DMS153 (cell line): ENCODE measurements at regions not wholly inside any gene's neighbourhood (a gene's known extent, or its start where the extent isn't known, plus 50 kb on each side); places are given as distances from the start of the nearest gene placed in this dataset.
"Not testable (repeated sequence)": the region's sequence is repeated elsewhere in the genome, so short reads cannot be mapped to it uniquely, and the experiment has no call there.

ENCODE experiments used
- DNase-seq: peaks from one replicate; lab custom pipeline; 2025; lab: John Stamatoyannopoulos, UW

- no peak for DNase-seq
Observed at GRCh38 chr5:118193194-118193905, 795.0 kb downstream of the DTWD2 start.

- no peak for DNase-seq
Observed at GRCh38 chr5:118185018-118185417, 803.3 kb downstream of the DTWD2 start.

- DNase-seq: no peak
Observed at GRCh38 chr5:118176146-118176545, 812.2 kb downstream of the DTWD2 start.

GRCh38 chr5:118174671-118175070 lies 813.7 kb downstream of the DTWD2 start:
- no peak for DNase-seq

- no peak for DNase-seq
Observed at GRCh38 chr5:118173340-118173739, 815.0 kb downstream of the DTWD2 start.

- no peak for DNase-seq
Observed at GRCh38 chr5:118165619-118166018, 822.7 kb downstream of the DTWD2 start.

GRCh38 chr5:118156181-118156580 lies 832.2 kb downstream of the DTWD2 start:
- DNase-seq: no peak

- DNase-seq: no peak
Observed at GRCh38 chr5:118146824-118147223, 841.5 kb downstream of the DTWD2 start.

- no peak for DNase-seq
Observed at GRCh38 chr5:118144540-118144939, 843.8 kb downstream of the DTWD2 start.

GRCh38 chr5:118139361-118139760 lies 849.0 kb downstream of the DTWD2 start:
- no peak for DNase-seq

- DNase-seq: no peak
Observed at GRCh38 chr5:118126159-118126558, 862.2 kb downstream of the DTWD2 start.

GRCh38 chr5:118125687-118126086 lies 862.7 kb downstream of the DTWD2 start:
- DNase-seq: no peak

- DNase-seq: no peak
Observed at GRCh38 chr5:118121258-118121657, 867.1 kb downstream of the DTWD2 start.

- no peak for DNase-seq
Observed at GRCh38 chr5:118115791-118116190, 872.6 kb downstream of the DTWD2 start.

GRCh38 chr5:118111956-118112355 lies 876.4 kb downstream of the DTWD2 start:
- DNase-seq: no peak

- not testable (repeated sequence) for DNase-seq
Observed at GRCh38 chr5:118107246-118107645, 881.1 kb downstream of the DTWD2 start.

- no peak for DNase-seq
Observed at GRCh38 chr5:118098716-118099115, 889.6 kb downstream of the DTWD2 start.

GRCh38 chr5:118095115-118095514 lies 893.2 kb downstream of the DTWD2 start:
- DNase-seq: no peak

- DNase-seq: no peak
Observed at GRCh38 chr5:118088448-118088847, 899.9 kb downstream of the DTWD2 start.

GRCh38 chr5:118076490-118076889 lies 911.9 kb downstream of the DTWD2 start:
- DNase-seq: no peak

GRCh38 chr5:118070041-118070440 lies 918.3 kb downstream of the DTWD2 start:
- DNase-seq: no peak

GRCh38 chr5:118069452-118069851 lies 918.9 kb downstream of the DTWD2 start:
- DNase-seq: no peak

- DNase-seq: no peak
Observed at GRCh38 chr5:118068886-118069285, 919.5 kb downstream of the DTWD2 start.

GRCh38 chr5:118063836-118064235 lies 924.5 kb downstream of the DTWD2 start:
- DNase-seq: not testable (repeated sequence)
